ENCODE measurements at regions not wholly inside any gene's neighbourhood (a gene's known extent, or its start where the extent isn't known, plus 50 kb on each side); places are given as distances from the start of the nearest gene placed in this dataset.

- H3K27me3 Mint-ChIP-seq (ENCODE audit: low read depth) = no peaks in the 10 kb centered on the region
- no peak for TF ChIP-seq CTCF (IDR thresholded peaks at IDR 0.05; ENCODE audit: unreplicated experiment)
- H3K36me3 Mint-ChIP-seq = peaks cover 3% of the 10 kb centered on the region
- no peak for DNase-seq (ENCODE audit: low spot score in 2 of 2, unreplicated experiment in 2 of 2)
- H3K27ac Mint-ChIP-seq = no peak overlapping the region
- H3K4me3 Mint-ChIP-seq = no peak overlapping the region
- H3K4me1 Mint-ChIP-seq = no peaks in the 10 kb centered on the region
- peaks cover 4% of the 10 kb centered on the region for H3K9me3 Mint-ChIP-seq
Measured at GRCh38 chr19:31223740-31224534, 125.3 kb downstream of the TSHZ3 start.

GRCh38 chr19:31220540-31220939 is 128.7 kb downstream of the TSHZ3 start:
- TF ChIP-seq CTCF (IDR thresholded peaks at IDR 0.05; ENCODE audit: unreplicated experiment) = no peak
- no peak overlapping the region for H3K4me3 Mint-ChIP-seq
- H3K27me3 Mint-ChIP-seq (ENCODE audit: low read depth) = no peaks in the 10 kb centered on the region
- no peaks in the 10 kb centered on the region for H3K36me3 Mint-ChIP-seq
- H3K27ac Mint-ChIP-seq = no peak overlapping the region
- peaks cover 4% of the 10 kb centered on the region for H3K9me3 Mint-ChIP-seq
- no peaks in the 10 kb centered on the region for H3K4me1 Mint-ChIP-seq
- DNase-seq (ENCODE audit: low spot score in 2 of 2, unreplicated experiment in 2 of 2) = no peak

DNA sequence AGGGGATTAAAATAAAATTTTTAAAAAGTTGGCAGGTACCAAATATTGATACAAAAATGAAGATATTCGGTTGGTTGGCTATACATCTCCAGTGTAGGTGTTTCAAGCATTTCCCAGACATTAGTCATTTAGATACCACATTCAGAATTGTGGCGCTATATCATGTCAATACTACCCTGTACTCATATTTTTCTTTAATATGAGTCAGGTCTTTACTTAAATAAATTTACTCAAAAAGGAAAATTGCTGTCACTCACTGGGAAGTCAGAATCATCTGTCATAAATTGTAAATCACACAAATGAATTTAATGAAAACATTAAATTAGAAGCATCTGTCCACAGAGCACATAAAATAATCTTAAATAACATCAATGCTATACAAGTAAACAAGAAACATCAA is 134.2 kb downstream of the TSHZ3 start:
- no peaks in the 10 kb centered on the region for H3K9me3 Mint-ChIP-seq
- H3K27me3 Mint-ChIP-seq (ENCODE audit: low read depth) = no peaks in the 10 kb centered on the region
- no peaks in the 10 kb centered on the region for H3K36me3 Mint-ChIP-seq
- peaks cover 6% of the 10 kb centered on the region for H3K4me1 Mint-ChIP-seq
- DNase-seq (ENCODE audit: low spot score in 2 of 2, unreplicated experiment in 2 of 2) = no peak
- H3K27ac Mint-ChIP-seq = no peak overlapping the region
- TF ChIP-seq CTCF (IDR thresholded peaks at IDR 0.05; ENCODE audit: unreplicated experiment) = no peak
- H3K4me3 Mint-ChIP-seq = no peak overlapping the region

DNA sequence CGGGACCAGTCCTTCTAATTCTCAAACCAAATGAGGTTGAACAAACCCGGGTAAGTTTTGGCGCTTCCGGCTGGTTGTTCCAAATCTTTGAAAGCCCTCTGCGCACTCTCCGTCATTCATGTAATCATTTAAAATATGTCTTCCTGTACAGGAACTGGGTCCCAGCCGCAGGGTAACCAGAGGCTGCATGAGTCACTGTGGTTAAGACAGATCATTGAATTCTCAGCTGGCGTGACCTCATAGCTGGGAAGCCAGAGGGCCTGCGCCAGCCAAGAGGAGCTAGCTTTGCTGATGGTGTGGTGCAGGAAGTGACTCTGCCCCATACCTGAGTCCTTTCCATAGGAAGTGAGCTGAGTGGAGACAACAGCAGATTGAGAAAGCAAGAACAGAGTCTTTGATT is 135.2 kb downstream of the TSHZ3 start:
- H3K27ac Mint-ChIP-seq = peak overlapping the region; percentile 78
- peaks cover 6% of the 10 kb centered on the region for H3K4me1 Mint-ChIP-seq
- no peaks in the 10 kb centered on the region for H3K9me3 Mint-ChIP-seq
- DNase-seq (ENCODE audit: low spot score in 2 of 2, unreplicated experiment in 2 of 2) = peak in 1 of 2 experiments; percentile 41
- no peaks in the 10 kb centered on the region for H3K27me3 Mint-ChIP-seq (ENCODE audit: low read depth)
- no peaks in the 10 kb centered on the region for H3K36me3 Mint-ChIP-seq
- H3K4me3 Mint-ChIP-seq = no peak overlapping the region
- TF ChIP-seq CTCF (IDR thresholded peaks at IDR 0.05; ENCODE audit: unreplicated experiment) = no peak

GRCh38 chr19:31211088-31211487 is 138.1 kb downstream of the TSHZ3 start:
- TF ChIP-seq CTCF (IDR thresholded peaks at IDR 0.05; ENCODE audit: unreplicated experiment) = no peak
- no peak for DNase-seq (ENCODE audit: low spot score in 2 of 2, unreplicated experiment in 2 of 2)
- no peak overlapping the region for H3K4me3 Mint-ChIP-seq

More at GRCh38 chr19:31211088-31211487, 138.1 kb downstream of the TSHZ3 start:
- peaks cover 6% of the 10 kb centered on the region for H3K4me1 Mint-ChIP-seq
- H3K36me3 Mint-ChIP-seq = no peaks in the 10 kb centered on the region
- H3K27me3 Mint-ChIP-seq (ENCODE audit: low read depth) = peaks cover 6% of the 10 kb centered on the region
- H3K9me3 Mint-ChIP-seq = no peaks in the 10 kb centered on the region
- H3K27ac Mint-ChIP-seq = no peak overlapping the region

All from mesothelial cell of epicardium (in vitro differentiated cells).